HEK293 (cell line): ENCODE measurements at regions not wholly inside any gene's neighbourhood (a gene's known extent, or its start where the extent isn't known, plus 50 kb on each side); places are given as distances from the start of the nearest gene placed in this dataset.

Source experiments
- YY1 ChIP-seq: fragments of 450-650 bp; formaldehyde crosslinking; IDR thresholded peaks from 2 replicates; pipeline ENCODE4 v1.5.1; 2018; ENCODE audit warnings: missing biosample characterization, missing genetic modification characterization
- ZBTB7A ChIP-seq: fragments of 450-650 bp; formaldehyde crosslinking; IDR thresholded peaks from 2 replicates; pipeline ENCODE4 v1.5.1; 2016; ENCODE audit warnings: low read depth, missing biosample characterization, missing genetic modification characterization
- TF ChIP-seq, protein P1 (sequence below): fragments of 450-650 bp; formaldehyde crosslinking; IDR thresholded peaks from 2 replicates; pipeline ENCODE4 v1.5.1; 2016; ENCODE audit warnings: missing biosample characterization, missing genetic modification characterization
- TF ChIP-seq, protein P2 (sequence below): fragments of 450-650 bp; formaldehyde crosslinking; IDR thresholded peaks from 2 replicates; pipeline ENCODE4 v1.5.1; 2016; ENCODE audit warnings: missing biosample characterization, missing genetic modification characterization

DNA sequence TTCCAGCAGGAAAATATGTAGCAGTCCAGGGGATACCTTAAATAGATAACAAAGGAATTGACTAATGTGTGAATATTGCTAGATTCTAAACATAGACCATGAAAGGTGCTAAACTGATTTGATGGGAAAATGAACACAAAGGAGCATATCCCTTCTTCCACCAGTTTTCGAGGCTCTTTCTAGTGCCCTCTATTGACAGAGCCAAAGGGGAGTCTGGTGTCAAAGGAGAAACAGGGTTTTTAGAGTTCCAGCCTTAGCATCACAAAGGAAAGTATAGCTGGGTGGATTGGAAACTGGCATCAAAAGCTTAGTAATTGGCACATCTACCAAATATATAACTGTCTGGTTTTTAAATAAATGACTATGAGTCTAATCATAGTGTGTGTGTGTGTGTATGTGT lies 636.8 kb downstream of the ETV1 start:
- TF ChIP-seq YY1 (tag by site-specific recombination), result no peak
- TF ChIP-seq, protein P1, sequence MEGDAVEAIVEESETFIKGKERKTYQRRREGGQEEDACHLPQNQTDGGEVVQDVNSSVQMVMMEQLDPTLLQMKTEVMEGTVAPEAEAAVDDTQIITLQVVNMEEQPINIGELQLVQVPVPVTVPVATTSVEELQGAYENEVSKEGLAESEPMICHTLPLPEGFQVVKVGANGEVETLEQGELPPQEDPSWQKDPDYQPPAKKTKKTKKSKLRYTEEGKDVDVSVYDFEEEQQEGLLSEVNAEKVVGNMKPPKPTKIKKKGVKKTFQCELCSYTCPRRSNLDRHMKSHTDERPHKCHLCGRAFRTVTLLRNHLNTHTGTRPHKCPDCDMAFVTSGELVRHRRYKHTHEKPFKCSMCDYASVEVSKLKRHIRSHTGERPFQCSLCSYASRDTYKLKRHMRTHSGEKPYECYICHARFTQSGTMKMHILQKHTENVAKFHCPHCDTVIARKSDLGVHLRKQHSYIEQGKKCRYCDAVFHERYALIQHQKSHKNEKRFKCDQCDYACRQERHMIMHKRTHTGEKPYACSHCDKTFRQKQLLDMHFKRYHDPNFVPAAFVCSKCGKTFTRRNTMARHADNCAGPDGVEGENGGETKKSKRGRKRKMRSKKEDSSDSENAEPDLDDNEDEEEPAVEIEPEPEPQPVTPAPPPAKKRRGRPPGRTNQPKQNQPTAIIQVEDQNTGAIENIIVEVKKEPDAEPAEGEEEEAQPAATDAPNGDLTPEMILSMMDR (tag by site-specific recombination), result no peak
- TF ChIP-seq, protein P2, sequence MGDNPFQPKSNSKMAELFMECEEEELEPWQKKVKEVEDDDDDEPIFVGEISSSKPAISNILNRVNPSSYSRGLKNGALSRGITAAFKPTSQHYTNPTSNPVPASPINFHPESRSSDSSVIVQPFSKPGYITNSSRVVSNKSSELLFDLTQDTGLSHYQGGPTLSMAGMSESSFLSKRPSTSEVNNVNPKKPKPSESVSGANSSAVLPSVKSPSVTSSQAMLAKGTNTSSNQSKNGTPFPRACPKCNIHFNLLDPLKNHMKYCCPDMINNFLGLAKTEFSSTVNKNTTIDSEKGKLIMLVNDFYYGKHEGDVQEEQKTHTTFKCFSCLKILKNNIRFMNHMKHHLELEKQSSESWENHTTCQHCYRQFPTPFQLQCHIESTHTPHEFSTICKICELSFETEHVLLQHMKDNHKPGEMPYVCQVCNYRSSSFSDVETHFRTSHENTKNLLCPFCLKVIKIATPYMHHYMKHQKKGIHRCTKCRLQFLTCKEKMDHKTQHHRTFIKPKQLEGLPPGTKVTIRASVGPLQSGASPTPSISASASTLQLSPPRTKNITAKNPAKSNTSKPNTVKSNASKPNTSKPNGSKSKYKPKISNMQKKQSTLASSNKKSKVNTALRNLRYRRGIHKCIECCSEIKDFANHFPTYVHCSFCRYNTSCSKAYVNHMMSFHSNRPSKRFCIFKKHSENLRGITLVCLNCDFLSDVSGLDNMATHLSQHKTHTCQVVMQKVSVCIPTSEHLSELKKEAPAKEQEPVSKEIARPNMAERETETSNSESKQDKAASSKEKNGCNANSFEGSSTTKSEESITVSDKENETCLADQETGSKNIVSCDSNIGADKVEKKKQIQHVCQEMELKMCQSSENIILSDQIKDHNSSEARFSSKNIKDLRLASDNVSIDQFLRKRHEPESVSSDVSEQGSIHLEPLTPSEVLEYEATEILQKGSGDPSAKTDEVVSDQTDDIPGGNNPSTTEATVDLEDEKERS (tag by site-specific recombination), result no peak
- TF ChIP-seq ZBTB7A (tag by site-specific recombination), result no peak
